Left ventricle myocardium inferior (tissue), 1 donor: ENCODE measurements at regions not wholly inside any gene's neighbourhood (a gene's known extent, or its start where the extent isn't known, plus 50 kb on each side); places are given as distances from the start of the nearest gene placed in this dataset.
A peak's percentile ranks its signal among the peaks of the same experiment; 100 is the strongest.
"Not testable (repeated sequence)": the region's sequence is repeated elsewhere in the genome, so short reads cannot be mapped to it uniquely, and the experiment has no call there.

Experiments used
- DNase-seq: peaks from one replicate; pipeline ENCODE4 v3.0.0-alpha.2; 2020
- H3K27ac ChIP-seq: fragments of 200-600 bp; replicated peaks from 2 replicates; pipeline ENCODE4 v1.8.0; 2021
- H3K27me3 ChIP-seq: fragments of 200-600 bp; 2 replicates; pipeline ENCODE4 v1.8.0; 2021; ENCODE audit warnings: low read depth
- H3K36me3 ChIP-seq: fragments of 200-600 bp; 2 replicates; pipeline ENCODE4 v1.8.0; 2021
- H3K4me1 ChIP-seq: fragments of 200-600 bp; 2 replicates; pipeline ENCODE4 v1.8.0; 2021
- H3K4me3 ChIP-seq: fragments of 200-600 bp; 2 replicates; pipeline ENCODE4 v1.8.0; 2021; ENCODE audit warnings: mild to moderate bottlenecking, moderate library complexity
- H3K9me3 ChIP-seq: fragments of 200-600 bp; replicated peaks from 2 replicates; pipeline ENCODE4 v1.8.0; 2021
- intact Hi-C: fragments of 100-400 bp; cut with micrococcal nuclease; formaldehyde crosslinking; loops from one replicate; pipeline ENCODE4 v1.11.0; 2022
- TF ChIP-seq, protein P1 (sequence below): fragments of 200-600 bp; IDR thresholded peaks from 2 replicates; pipeline ENCODE4 v1.8.0; 2021; ENCODE audit warnings: antibody characterized with exemption, mild to moderate bottlenecking, borderline replicate concordance
- donor health status: DM: no; HTN: yes; CAD: no; lungs with severe emphysema.

GRCh38 chr10:43925793-43926192 lies 277.1 kb upstream of the ZNF32 start:
- intact Hi-C loops = no loop called here

GRCh38 chr10:43923328-43923727 lies 274.6 kb upstream of the ZNF32 start:
- Histone ChIP-seq H3K9me3 (peaks cover 9% of the 10 kb centered on the region), H3K4me3 (no peak overlapping the region), H3K27me3 (no peaks in the 10 kb centered on the region), H3K4me1 (peaks cover 13% of the 10 kb centered on the region), H3K36me3 (no peaks in the 10 kb centered on the region), H3K27ac (no peak overlapping the region)
- intact Hi-C loops = no loop called here
- TF ChIP-seq, protein P1, sequence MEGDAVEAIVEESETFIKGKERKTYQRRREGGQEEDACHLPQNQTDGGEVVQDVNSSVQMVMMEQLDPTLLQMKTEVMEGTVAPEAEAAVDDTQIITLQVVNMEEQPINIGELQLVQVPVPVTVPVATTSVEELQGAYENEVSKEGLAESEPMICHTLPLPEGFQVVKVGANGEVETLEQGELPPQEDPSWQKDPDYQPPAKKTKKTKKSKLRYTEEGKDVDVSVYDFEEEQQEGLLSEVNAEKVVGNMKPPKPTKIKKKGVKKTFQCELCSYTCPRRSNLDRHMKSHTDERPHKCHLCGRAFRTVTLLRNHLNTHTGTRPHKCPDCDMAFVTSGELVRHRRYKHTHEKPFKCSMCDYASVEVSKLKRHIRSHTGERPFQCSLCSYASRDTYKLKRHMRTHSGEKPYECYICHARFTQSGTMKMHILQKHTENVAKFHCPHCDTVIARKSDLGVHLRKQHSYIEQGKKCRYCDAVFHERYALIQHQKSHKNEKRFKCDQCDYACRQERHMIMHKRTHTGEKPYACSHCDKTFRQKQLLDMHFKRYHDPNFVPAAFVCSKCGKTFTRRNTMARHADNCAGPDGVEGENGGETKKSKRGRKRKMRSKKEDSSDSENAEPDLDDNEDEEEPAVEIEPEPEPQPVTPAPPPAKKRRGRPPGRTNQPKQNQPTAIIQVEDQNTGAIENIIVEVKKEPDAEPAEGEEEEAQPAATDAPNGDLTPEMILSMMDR = no peak
- no peak for DNase-seq

More at GRCh38 chr10:43925793-43926192, 277.1 kb upstream of the ZNF32 start:
- Histone ChIP-seq H3K4me1 (peaks cover 21% of the 10 kb centered on the region), H3K36me3 (no peaks in the 10 kb centered on the region), H3K4me3 (no peak overlapping the region), H3K9me3 (peaks cover under 1% of the 10 kb centered on the region), H3K27ac (no peak overlapping the region), H3K27me3 (no peaks in the 10 kb centered on the region)
- DNase-seq = no peak
- TF ChIP-seq, protein P1 = no peak

GRCh38 chr10:43922335-43923280 lies 273.9 kb upstream of the ZNF32 start:
- Histone ChIP-seq H3K9me3 (peaks cover 9% of the 10 kb centered on the region), H3K27ac (no peak overlapping the region), H3K27me3 (no peaks in the 10 kb centered on the region), H3K36me3 (no peaks in the 10 kb centered on the region), H3K4me3 (no peak overlapping the region), H3K4me1 (peaks cover 12% of the 10 kb centered on the region)
- TF ChIP-seq, protein P1 = peak; percentile 32
- DNase-seq = no peak
- intact Hi-C loops = no loop called here

DNA sequence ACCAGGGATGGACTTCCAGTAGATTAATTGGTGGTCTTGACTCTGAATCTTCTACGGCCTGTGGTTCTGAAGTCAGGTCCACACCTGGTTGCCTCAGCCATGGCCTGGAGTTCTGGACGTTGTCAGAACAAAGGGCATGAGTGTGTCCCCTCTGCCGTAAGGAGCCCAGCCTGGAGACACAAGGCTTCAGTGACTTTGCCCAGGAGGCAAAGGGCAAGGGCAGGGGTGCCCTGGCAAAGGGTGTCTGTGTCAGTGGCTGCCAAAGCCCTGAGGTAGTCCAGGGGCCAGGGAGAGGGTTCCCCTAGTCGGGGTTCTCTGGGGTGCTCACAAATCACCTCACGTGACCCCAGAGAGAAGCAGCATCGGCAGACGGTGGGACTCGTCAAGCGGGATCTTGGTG lies 273.2 kb upstream of the ZNF32 start:
- intact Hi-C loops = no loop called here
- no peak for DNase-seq

DNA sequence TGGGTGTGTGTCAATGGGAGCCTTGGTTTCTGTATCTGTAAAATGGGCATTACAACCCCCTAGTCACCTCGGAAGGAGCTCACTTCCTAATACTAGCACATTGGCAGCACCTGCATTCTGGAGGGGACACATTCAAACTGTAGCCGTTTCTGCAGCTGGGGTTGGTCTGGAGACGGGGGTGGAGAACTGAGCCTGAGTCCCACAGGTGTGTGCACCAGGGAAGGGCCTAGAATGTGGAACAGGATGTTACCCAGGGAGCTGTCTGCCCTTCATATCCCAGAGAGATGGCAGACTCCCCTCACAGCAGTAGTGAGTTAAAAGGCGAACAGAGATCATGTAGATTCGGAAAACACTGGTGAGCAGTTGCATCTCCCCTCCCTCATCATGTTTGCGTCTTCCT lies 272.8 kb upstream of the ZNF32 start:
- Histone ChIP-seq H3K4me1 (peaks cover 12% of the 10 kb centered on the region), H3K27me3 (no peaks in the 10 kb centered on the region), H3K36me3 (no peaks in the 10 kb centered on the region), H3K27ac (no peak overlapping the region), H3K9me3 (peaks cover 9% of the 10 kb centered on the region), H3K4me3 (no peak overlapping the region)
- TF ChIP-seq, protein P1 = no peak
- intact Hi-C loops = no loop called here
- no peak for DNase-seq

More for the DNA sequence above, 273.2 kb upstream of the ZNF32 start:
- peaks cover 9% of the 10 kb centered on the region for H3K9me3 ChIP-seq
- H3K27me3 ChIP-seq = no peaks in the 10 kb centered on the region
- H3K4me3 ChIP-seq = no peak overlapping the region
- TF ChIP-seq, protein P1 = no peak
- H3K27ac ChIP-seq = no peak overlapping the region
- peaks cover 12% of the 10 kb centered on the region for H3K4me1 ChIP-seq
- no peaks in the 10 kb centered on the region for H3K36me3 ChIP-seq

- H3K27me3 ChIP-seq, H3K36me3 ChIP-seq, H3K27ac ChIP-seq, intact Hi-C loops, DNase-seq, H3K4me3 ChIP-seq: not testable (repeated sequence)
- peaks cover 13% of the 10 kb centered on the region for H3K9me3 ChIP-seq
- H3K4me1 ChIP-seq = peaks cover 12% of the 10 kb centered on the region
These were observed 271.6 kb upstream of the ZNF32 start for GRCh38 chr10:43920236-43920758.
